ENCODE measurements at regions not wholly inside any gene's neighbourhood (a gene's known extent, or its start where the extent isn't known, plus 50 kb on each side); places are given as distances from the start of the nearest gene placed in this dataset.

DNA sequence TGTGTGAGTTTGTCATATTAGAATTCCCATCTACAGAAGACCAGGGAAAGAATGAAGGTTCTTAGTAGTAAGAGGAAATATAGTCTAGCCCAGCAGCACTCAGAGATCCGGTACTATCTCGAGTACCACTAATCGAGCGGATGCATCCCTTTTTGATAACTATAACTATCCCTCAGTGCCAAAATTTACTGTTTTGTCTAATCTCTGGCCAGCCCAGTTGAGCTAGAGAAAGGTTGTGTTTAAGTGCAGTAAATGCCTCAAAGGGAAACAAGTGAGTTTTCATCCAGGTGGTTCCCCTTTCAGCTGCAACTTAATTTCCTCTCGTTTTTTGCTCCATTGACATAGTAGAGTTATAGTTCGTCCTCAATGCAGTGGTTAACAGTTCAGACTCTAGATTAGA lies 146.7 kb downstream of the GPBP1 start:
- H3K4me3 ChIP-seq: no peak overlapping the region

GRCh38 chr5:57319628-57320027 lies 145.8 kb downstream of the GPBP1 start:
- intact Hi-C loops (cut with DNase I): no loop called here
- Histone ChIP-seq H3K4me1 (no peaks in the 10 kb centered on the region), H3K36me3 (replicated peaks in 1 of 2; ENCODE audit: insufficient read depth in 1 of 2, low read depth in 2 of 2) (no peaks in the 10 kb centered on the region), H3K27me3 (no peaks in the 10 kb centered on the region), H3K4me3 (no peak overlapping the region), H3K27ac (no peak overlapping the region), H3K9me3 (no peaks in the 10 kb centered on the region)
- ATAC-seq: no peak
- DNase-seq: no peak
- 79 to 93% methylated on average over 4 of the region's 4 CpGs for WGBS, 2 donors
- no peak for TF ChIP-seq POLR2A (IDR thresholded peaks at IDR 0.05)
- TF ChIP-seq, protein P1, sequence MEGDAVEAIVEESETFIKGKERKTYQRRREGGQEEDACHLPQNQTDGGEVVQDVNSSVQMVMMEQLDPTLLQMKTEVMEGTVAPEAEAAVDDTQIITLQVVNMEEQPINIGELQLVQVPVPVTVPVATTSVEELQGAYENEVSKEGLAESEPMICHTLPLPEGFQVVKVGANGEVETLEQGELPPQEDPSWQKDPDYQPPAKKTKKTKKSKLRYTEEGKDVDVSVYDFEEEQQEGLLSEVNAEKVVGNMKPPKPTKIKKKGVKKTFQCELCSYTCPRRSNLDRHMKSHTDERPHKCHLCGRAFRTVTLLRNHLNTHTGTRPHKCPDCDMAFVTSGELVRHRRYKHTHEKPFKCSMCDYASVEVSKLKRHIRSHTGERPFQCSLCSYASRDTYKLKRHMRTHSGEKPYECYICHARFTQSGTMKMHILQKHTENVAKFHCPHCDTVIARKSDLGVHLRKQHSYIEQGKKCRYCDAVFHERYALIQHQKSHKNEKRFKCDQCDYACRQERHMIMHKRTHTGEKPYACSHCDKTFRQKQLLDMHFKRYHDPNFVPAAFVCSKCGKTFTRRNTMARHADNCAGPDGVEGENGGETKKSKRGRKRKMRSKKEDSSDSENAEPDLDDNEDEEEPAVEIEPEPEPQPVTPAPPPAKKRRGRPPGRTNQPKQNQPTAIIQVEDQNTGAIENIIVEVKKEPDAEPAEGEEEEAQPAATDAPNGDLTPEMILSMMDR (IDR thresholded peaks at IDR 0.05): no peak

More for the DNA sequence above, 146.7 kb downstream of the GPBP1 start:
- H3K27ac ChIP-seq: no peak overlapping the region
- intact Hi-C loops (cut with DNase I): no loop called here
- no peaks in the 10 kb centered on the region for H3K4me1 ChIP-seq
- no peaks in the 10 kb centered on the region for H3K36me3 ChIP-seq (replicated peaks in 1 of 2; ENCODE audit: insufficient read depth in 1 of 2, low read depth in 2 of 2)
- H3K9me3 ChIP-seq: no peaks in the 10 kb centered on the region
- H3K27me3 ChIP-seq: no peaks in the 10 kb centered on the region
- 55 to 65% methylated on average over 6 of the region's 6 CpGs for WGBS, 2 donors
- ATAC-seq (no peak), DNase-seq (no peak)
- no peak for TF ChIP-seq POLR2A (IDR thresholded peaks at IDR 0.05)
- TF ChIP-seq, protein P1 (IDR thresholded peaks at IDR 0.05): no peak

DNA sequence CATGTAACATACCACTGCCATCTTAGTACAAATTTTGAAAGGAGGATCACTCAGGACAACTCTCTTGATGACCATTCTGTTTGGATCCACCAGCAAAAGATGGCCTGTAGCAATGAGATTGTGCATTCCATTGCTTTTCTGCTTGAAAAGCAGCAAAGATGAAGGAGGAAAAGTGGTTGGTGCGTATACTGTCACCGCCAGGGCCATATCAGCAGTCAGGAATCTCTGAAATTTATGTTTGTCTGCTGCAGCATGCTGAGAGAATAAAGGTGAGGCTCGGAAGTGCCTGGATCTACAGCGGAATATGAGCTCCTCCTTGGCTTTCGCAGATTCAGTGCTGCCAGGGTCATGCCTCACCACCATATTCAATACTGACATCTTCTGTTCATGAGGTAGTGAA lies 144.4 kb downstream of the GPBP1 start:
- Histone ChIP-seq H3K4me1 (no peaks in the 10 kb centered on the region), H3K27ac (no peak overlapping the region), H3K27me3 (no peaks in the 10 kb centered on the region), H3K36me3 (replicated peaks in 1 of 2; ENCODE audit: insufficient read depth in 1 of 2, low read depth in 2 of 2) (no peaks in the 10 kb centered on the region), H3K4me3 (no peak overlapping the region), H3K9me3 (no peaks in the 10 kb centered on the region)
- WGBS, 2 donors: 89 to 90% methylated on average over 5 of the region's 5 CpGs
- intact Hi-C loops (cut with DNase I): no loop called here
- ATAC-seq (no peak), DNase-seq (no peak)
- no peak for TF ChIP-seq POLR2A (IDR thresholded peaks at IDR 0.05)
- TF ChIP-seq, protein P1 (IDR thresholded peaks at IDR 0.05): no peak

DNA sequence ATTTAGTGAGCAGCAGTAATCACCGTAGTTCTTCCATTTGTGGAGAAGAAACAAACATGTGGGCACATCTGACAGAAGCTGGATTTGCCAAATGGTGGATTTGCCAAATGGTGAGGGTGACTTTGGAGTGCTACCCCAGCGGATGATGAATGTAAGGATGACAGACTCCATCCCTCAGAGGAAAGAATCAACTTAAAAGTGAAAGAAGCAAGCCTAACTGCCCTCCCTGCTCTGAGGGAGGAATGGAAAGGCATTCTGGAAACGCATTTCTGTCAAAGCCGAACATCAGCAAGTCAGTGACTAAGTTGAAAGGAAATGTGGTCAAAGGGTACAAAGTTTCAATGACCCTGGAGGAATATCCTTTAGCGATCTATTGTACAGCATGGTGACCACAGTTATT lies 143.5 kb downstream of the GPBP1 start:
- no peaks in the 10 kb centered on the region for H3K27me3 ChIP-seq
- DNase-seq (no peak), ATAC-seq (no peak)
- H3K4me3 ChIP-seq: no peak overlapping the region
- intact Hi-C loops (cut with DNase I): no loop called here
- H3K27ac ChIP-seq: no peak overlapping the region
- TF ChIP-seq POLR2A (IDR thresholded peaks at IDR 0.05): no peak
- TF ChIP-seq, protein P1 (IDR thresholded peaks at IDR 0.05): no peak
- no peaks in the 10 kb centered on the region for H3K9me3 ChIP-seq
- H3K36me3 ChIP-seq (replicated peaks in 1 of 2; ENCODE audit: insufficient read depth in 1 of 2, low read depth in 2 of 2): no peaks in the 10 kb centered on the region
- 77 to 86% methylated on average over 5 of the region's 5 CpGs for WGBS, 2 donors
- peaks cover under 1% of the 10 kb centered on the region for H3K4me1 ChIP-seq

GRCh38 chr5:57316798-57317327 lies 143.0 kb downstream of the GPBP1 start:
- Histone ChIP-seq H3K36me3 (replicated peaks in 1 of 2; ENCODE audit: insufficient read depth in 1 of 2, low read depth in 2 of 2) (no peaks in the 10 kb centered on the region), H3K4me1 (peaks cover 6% of the 10 kb centered on the region), H3K27me3 (no peaks in the 10 kb centered on the region), H3K27ac (no peak overlapping the region), H3K9me3 (no peaks in the 10 kb centered on the region), H3K4me3 (no peak overlapping the region)
- TF ChIP-seq, protein P1 (IDR thresholded peaks at IDR 0.05): no peak
- no peak for TF ChIP-seq POLR2A (IDR thresholded peaks at IDR 0.05)
- 81% methylated on average over 3 of the region's 3 CpGs for WGBS, 2 donors
- ATAC-seq (peak; percentile 24), DNase-seq (peak in 1 of 4 donors; percentile 6)
- intact Hi-C loops (cut with DNase I): no loop called here
